ENCODE measurements at regions not wholly inside any gene's neighbourhood (a gene's known extent, or its start where the extent isn't known, plus 50 kb on each side); places are given as distances from the start of the nearest gene placed in this dataset.
"Not testable (repeated sequence)": the region's sequence is repeated elsewhere in the genome, so short reads cannot be mapped to it uniquely, and the experiment has no call there.

DNA sequence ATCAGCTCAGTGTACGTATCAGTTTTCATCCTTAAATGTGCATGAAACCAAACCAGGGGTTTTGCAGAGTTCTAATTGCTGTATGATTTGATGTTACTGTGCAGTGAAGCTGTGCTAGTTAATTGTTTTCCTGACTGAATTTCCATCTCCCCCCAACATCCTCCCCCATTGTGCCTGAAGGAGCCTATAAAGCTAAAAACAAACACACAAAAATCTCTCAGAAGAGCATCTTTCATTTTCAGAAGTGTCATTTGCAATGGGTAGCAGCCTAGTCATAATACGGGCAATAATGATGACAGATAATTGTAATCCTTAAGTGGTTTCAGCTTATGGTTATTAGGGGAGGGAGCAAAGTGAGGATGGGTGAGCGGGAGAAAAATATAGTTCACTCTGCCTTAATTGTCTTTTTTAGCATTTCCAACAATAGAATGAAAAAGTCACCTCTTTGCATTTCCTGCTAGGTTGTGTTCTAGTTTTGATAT, 207.9 kb upstream of the TBL1XR1 start:
- TF ChIP-seq, protein P1, sequence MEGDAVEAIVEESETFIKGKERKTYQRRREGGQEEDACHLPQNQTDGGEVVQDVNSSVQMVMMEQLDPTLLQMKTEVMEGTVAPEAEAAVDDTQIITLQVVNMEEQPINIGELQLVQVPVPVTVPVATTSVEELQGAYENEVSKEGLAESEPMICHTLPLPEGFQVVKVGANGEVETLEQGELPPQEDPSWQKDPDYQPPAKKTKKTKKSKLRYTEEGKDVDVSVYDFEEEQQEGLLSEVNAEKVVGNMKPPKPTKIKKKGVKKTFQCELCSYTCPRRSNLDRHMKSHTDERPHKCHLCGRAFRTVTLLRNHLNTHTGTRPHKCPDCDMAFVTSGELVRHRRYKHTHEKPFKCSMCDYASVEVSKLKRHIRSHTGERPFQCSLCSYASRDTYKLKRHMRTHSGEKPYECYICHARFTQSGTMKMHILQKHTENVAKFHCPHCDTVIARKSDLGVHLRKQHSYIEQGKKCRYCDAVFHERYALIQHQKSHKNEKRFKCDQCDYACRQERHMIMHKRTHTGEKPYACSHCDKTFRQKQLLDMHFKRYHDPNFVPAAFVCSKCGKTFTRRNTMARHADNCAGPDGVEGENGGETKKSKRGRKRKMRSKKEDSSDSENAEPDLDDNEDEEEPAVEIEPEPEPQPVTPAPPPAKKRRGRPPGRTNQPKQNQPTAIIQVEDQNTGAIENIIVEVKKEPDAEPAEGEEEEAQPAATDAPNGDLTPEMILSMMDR (IDR thresholded peaks at IDR 0.05) = no peak
- no peak for TF ChIP-seq POLR2A (IDR thresholded peaks at IDR 0.05)
- ATAC-seq = no peak
- 95 to 97% (median 95%) methylated on average over 3 of the region's 3 CpGs for WGBS, 4 donors
- DNase-seq = no peak
- Histone ChIP-seq H3K27me3 (no peaks in the 10 kb centered on the region), H3K4me3 (no peak overlapping the region), H3K27ac (no peak overlapping the region), H3K4me1 (no peaks in the 10 kb centered on the region), H3K36me3 (no peaks in the 10 kb centered on the region), H3K9me3 (no peaks in the 10 kb centered on the region)
- intact Hi-C loops (cut with DNase I) = no loop called here

DNA sequence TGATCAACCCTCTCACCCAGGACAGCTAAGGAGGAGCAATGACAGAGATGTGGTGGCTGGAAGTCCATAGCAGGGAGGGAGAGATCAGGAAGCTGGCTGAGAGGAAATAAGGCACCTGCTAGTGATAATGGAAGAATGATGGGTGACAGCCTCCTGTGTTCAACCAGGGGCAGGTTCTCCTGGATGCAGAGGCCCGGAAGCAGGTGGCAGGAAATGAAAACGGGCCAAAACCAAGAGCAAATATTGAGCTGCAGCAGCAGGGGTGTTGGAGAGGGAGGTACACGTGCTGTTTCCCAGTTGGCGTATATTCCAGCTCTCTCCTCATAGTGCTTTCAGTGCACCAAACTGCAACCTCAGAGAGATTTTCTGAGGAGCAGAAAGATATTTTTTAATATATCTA, 213.4 kb upstream of the TBL1XR1 start:
- no peak overlapping the region for H3K27ac ChIP-seq
- peaks cover 0 to 11% (median 0%) of the 10 kb centered on the region in 12 donors for H3K4me1 ChIP-seq
- no peaks in the 10 kb centered on the region for H3K9me3 ChIP-seq
- DNase-seq = no peak
- intact Hi-C loops (cut with DNase I) = no loop called here
- no peak overlapping the region for H3K4me3 ChIP-seq
- no peaks in the 10 kb centered on the region for H3K27me3 ChIP-seq
- ATAC-seq = no peak
- 50 to 54% (median 53%) methylated on average over 4 of the region's 4 CpGs for WGBS, 4 donors
- no peaks in the 10 kb centered on the region for H3K36me3 ChIP-seq
- TF ChIP-seq, protein P1 (IDR thresholded peaks at IDR 0.05) = no peak
- no peak for TF ChIP-seq POLR2A (IDR thresholded peaks at IDR 0.05)

DNA sequence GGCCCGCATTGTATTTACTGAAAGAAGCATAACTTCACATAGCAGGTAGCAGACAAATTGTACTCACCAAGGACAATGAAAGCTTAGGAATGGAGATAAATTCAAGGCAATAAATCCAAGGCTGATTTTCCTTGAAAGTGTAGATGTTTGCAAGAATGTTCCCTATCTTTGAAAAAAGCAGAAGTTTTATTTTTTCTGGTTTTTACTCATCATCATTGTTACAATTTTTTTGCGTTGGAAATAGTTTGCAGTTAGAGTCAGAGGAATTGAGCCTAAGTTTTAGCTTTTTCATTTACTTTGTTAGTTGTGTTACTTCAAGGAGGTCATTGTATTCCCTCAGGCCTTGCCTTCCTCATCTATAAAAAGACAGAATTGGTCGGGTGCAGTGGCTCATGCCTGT, 213.9 kb upstream of the TBL1XR1 start:
- H3K4me3 ChIP-seq = no peak overlapping the region
- peaks cover 0 to 11% (median 0%) of the 10 kb centered on the region in 12 donors for H3K4me1 ChIP-seq
- DNase-seq = no peak
- H3K9me3 ChIP-seq = no peaks in the 10 kb centered on the region
- no peaks in the 10 kb centered on the region for H3K36me3 ChIP-seq
- no peaks in the 10 kb centered on the region for H3K27me3 ChIP-seq
- no peak overlapping the region for H3K27ac ChIP-seq
- no peak for TF ChIP-seq POLR2A (IDR thresholded peaks at IDR 0.05)
- TF ChIP-seq, protein P1 (IDR thresholded peaks at IDR 0.05) = no peak
- intact Hi-C loops (cut with DNase I) = no loop called here
- WGBS, 4 donors = 74 to 80% (median 77%) methylated on average over 3 of the region's 3 CpGs
- ATAC-seq = no peak

DNA sequence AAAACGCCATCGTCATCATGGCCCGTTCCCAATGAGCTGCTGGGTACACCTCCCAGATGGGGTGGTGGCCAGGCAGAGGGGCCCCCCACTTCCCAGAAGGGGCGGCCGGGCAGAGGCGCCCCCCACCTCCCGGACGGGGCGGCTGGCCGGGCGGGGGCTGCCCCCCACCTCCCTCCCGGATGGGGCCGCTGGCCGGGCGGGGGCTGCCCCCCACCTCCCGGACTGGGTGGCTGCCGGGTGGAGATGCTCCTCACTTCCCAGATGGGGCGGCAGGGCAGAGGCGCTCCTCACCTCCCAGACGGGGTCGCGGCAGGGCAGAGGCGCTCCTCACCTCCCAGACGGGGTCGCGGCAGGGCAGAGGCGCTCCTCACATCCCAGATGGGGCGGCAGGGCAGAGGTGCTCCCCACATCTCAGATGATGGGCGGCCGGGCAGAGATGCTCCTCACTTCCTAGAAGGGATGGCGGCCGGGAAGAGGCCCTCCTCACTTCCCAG, 215.4 kb upstream of the TBL1XR1 start:
- H3K4me3 ChIP-seq; H3K27me3 ChIP-seq; H3K9me3 ChIP-seq; H3K36me3 ChIP-seq; DNase-seq; intact Hi-C loops (cut with DNase I); ATAC-seq; H3K27ac ChIP-seq: not testable (repeated sequence)
- WGBS, 4 donors = 98 to 99% (median 99%) methylated on average over 9 to 32 of the region's 32 CpGs
- H3K4me1 ChIP-seq = peaks cover 0 to 11% (median under 1%) of the 10 kb centered on the region in 12 donors

DNA sequence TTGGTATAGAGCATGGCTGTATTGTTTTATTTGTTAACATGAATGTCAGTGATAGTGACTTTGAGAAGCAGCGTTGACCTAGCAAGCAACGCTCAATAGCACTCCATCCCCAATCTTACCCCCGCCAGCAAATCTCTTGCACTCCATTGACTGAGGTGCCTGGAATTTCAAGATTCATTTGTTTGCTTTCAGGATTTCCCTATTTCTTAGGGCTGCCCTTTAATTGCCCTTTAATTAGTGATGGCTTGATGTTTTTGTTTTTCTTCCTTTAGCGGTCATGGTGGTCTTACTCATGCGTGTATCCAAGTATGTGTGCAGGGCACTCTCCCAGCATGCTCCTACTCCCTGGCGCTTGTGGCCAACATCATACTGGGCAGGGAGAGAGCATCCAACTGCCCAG, 216.8 kb upstream of the TBL1XR1 start:
- Histone ChIP-seq H3K9me3 (no peaks in the 10 kb centered on the region), H3K4me1 (peaks cover 0 to 17% (median 2%) of the 10 kb centered on the region in 12 donors), H3K36me3 (no peaks in the 10 kb centered on the region), H3K27me3 (no peaks in the 10 kb centered on the region), H3K27ac (no peak overlapping the region), H3K4me3 (no peak overlapping the region)
- no peak for TF ChIP-seq POLR2A (IDR thresholded peaks at IDR 0.05)
- TF ChIP-seq, protein P1 (IDR thresholded peaks at IDR 0.05) = no peak
- no peak for ATAC-seq
- intact Hi-C loops (cut with DNase I) = no loop called here
- DNase-seq = no peak
- WGBS, 4 donors = 96 to 99% (median 98%) methylated on average over 6 of the region's 6 CpGs

Data from heart left ventricle (tissue), 16 donors.